ENCODE measurements at regions not wholly inside any gene's neighbourhood (a gene's known extent, or its start where the extent isn't known, plus 50 kb on each side); places are given as distances from the start of the nearest gene placed in this dataset.

GRCh38 chr12:46435029-46435428 lies 62.5 kb upstream of the SLC38A2 start:
- Histone ChIP-seq H3K27ac (ENCODE audit: low read depth in 1 of 2, low read length in 2 of 2) (no peak overlapping the region), H3K79me2 (ENCODE audit: insufficient read depth, low read length) (no peaks in the 10 kb centered on the region), H3K36me3 (replicated peaks in 1 of 2; ENCODE audit: control insufficient read depth in 1 of 2, insufficient read depth in 2 of 2, low read length in 2 of 2) (no peaks in the 10 kb centered on the region), H3K4me2 (replicated peaks; ENCODE audit: extremely low read depth, low read length, poor library complexity, severe bottlenecking) (no peak overlapping the region), H4K20me1 (ENCODE audit: insufficient read depth, low read length) (no peaks in the 10 kb centered on the region), H3K27me3 (ENCODE audit: control insufficient read depth in 2 of 2, insufficient read depth in 2 of 2, low read length in 2 of 2) (no peaks in the 10 kb centered on the region), H3K4me3 (replicated peaks in 1 of 3; ENCODE audit: low read depth in 2 of 3, low read length in 3 of 3) (no peak overlapping the region), H2AFZ (ENCODE audit: insufficient read depth, low read depth, low read length, poor library complexity, severe bottlenecking) (no peak overlapping the region), H3K4me1 (ENCODE audit: control insufficient read depth in 1 of 2, insufficient read depth in 2 of 2, low read length in 2 of 2) (peaks cover 18 to 19% of the 10 kb centered on the region in 2 donors), H3K9ac (ENCODE audit: insufficient read depth, low read length, poor library complexity, severe bottlenecking) (no peak overlapping the region), H3K9me3 (replicated peaks in 1 of 2; ENCODE audit: control insufficient read depth in 1 of 2, insufficient read depth in 1 of 2, low read length in 2 of 2) (no peaks in the 10 kb centered on the region)
- intact Hi-C loops (cut with micrococcal nuclease), result no loop called here
- peaks cover 20% of the 10 kb centered on the region for H3K4me1 Mint-ChIP-seq
- no peak for DNase-seq
- no peak overlapping the region for H3K4me3 Mint-ChIP-seq
- TF ChIP-seq CTCF (IDR thresholded peaks at IDR 0.05), result no peak
- H3K27me3 Mint-ChIP-seq (ENCODE audit: low read depth in 3 of 3), result peaks cover 0 to 2% (median 2%) of the 10 kb centered on the region in 3 donors
- no peaks in the 10 kb centered on the region for H3K36me3 Mint-ChIP-seq
- no peak overlapping the region for H3K27ac Mint-ChIP-seq
- no peaks in the 10 kb centered on the region for H3K9me3 Mint-ChIP-seq

GRCh38 chr12:46433829-46434228 lies 61.3 kb upstream of the SLC38A2 start:
- H3K27me3 ChIP-seq (ENCODE audit: control insufficient read depth in 2 of 2, insufficient read depth in 2 of 2, low read length in 2 of 2), result no peaks in the 10 kb centered on the region
- no peak overlapping the region for H3K4me2 ChIP-seq (replicated peaks; ENCODE audit: extremely low read depth, low read length, poor library complexity, severe bottlenecking)
- H3K9ac ChIP-seq (ENCODE audit: insufficient read depth, low read length, poor library complexity, severe bottlenecking), result no peak overlapping the region
- H3K36me3 ChIP-seq (replicated peaks in 1 of 2; ENCODE audit: control insufficient read depth in 1 of 2, insufficient read depth in 2 of 2, low read length in 2 of 2), result no peaks in the 10 kb centered on the region
- Mint-ChIP-seq H3K27ac (no peak overlapping the region), H3K4me3 (no peak overlapping the region), H3K9me3 (no peaks in the 10 kb centered on the region), H3K27me3 (ENCODE audit: low read depth in 3 of 3) (peaks cover 0 to 2% (median 2%) of the 10 kb centered on the region in 3 donors), H3K4me1 (peaks cover 20% of the 10 kb centered on the region), H3K36me3 (no peaks in the 10 kb centered on the region)
- intact Hi-C loops (cut with micrococcal nuclease), result no loop called here
- TF ChIP-seq CTCF (IDR thresholded peaks at IDR 0.05), result no peak
- no peak overlapping the region for H2AFZ ChIP-seq (ENCODE audit: insufficient read depth, low read depth, low read length, poor library complexity, severe bottlenecking)
- no peaks in the 10 kb centered on the region for H3K79me2 ChIP-seq (ENCODE audit: insufficient read depth, low read length)
- H3K27ac ChIP-seq (ENCODE audit: low read depth in 1 of 2, low read length in 2 of 2), result no peak overlapping the region
- WGBS (ENCODE audit: insufficient coverage), result 94% methylated on average over 3 of the region's 3 CpGs
- H4K20me1 ChIP-seq (ENCODE audit: insufficient read depth, low read length), result no peaks in the 10 kb centered on the region
- no peak overlapping the region for H3K4me3 ChIP-seq (replicated peaks in 1 of 3; ENCODE audit: low read depth in 2 of 3, low read length in 3 of 3)
- DNase-seq, result no peak
- no peaks in the 10 kb centered on the region for H3K9me3 ChIP-seq (replicated peaks in 1 of 2; ENCODE audit: control insufficient read depth in 1 of 2, insufficient read depth in 1 of 2, low read length in 2 of 2)
- H3K4me1 ChIP-seq (ENCODE audit: control insufficient read depth in 1 of 2, insufficient read depth in 2 of 2, low read length in 2 of 2), result peaks cover 18 to 19% of the 10 kb centered on the region in 2 donors

All from CD14-positive monocyte (primary cell).